ENCODE measurements at regions not wholly inside any gene's neighbourhood (a gene's known extent, or its start where the extent isn't known, plus 50 kb on each side); places are given as distances from the start of the nearest gene placed in this dataset.

GRCh38 chr4:32423267-32423666 is 1703.1 kb downstream of the PCDH7 start:
- TF ChIP-seq, protein P1, sequence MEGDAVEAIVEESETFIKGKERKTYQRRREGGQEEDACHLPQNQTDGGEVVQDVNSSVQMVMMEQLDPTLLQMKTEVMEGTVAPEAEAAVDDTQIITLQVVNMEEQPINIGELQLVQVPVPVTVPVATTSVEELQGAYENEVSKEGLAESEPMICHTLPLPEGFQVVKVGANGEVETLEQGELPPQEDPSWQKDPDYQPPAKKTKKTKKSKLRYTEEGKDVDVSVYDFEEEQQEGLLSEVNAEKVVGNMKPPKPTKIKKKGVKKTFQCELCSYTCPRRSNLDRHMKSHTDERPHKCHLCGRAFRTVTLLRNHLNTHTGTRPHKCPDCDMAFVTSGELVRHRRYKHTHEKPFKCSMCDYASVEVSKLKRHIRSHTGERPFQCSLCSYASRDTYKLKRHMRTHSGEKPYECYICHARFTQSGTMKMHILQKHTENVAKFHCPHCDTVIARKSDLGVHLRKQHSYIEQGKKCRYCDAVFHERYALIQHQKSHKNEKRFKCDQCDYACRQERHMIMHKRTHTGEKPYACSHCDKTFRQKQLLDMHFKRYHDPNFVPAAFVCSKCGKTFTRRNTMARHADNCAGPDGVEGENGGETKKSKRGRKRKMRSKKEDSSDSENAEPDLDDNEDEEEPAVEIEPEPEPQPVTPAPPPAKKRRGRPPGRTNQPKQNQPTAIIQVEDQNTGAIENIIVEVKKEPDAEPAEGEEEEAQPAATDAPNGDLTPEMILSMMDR (conservative IDR thresholded peaks at IDR 0.05; ENCODE audit: low read depth, low read length) = no peak
- no peak for TF ChIP-seq EZH2 (IDR thresholded peaks at IDR 0.05; ENCODE audit: low read length, unreplicated experiment)
